Left ventricle myocardium inferior (tissue), 1 donor: ENCODE measurements at regions not wholly inside any gene's neighbourhood (a gene's known extent, or its start where the extent isn't known, plus 50 kb on each side); places are given as distances from the start of the nearest gene placed in this dataset.
"Not testable (repeated sequence)": the region's sequence is repeated elsewhere in the genome, so short reads cannot be mapped to it uniquely, and the experiment has no call there.

Source experiments
- DNase-seq: peaks from one replicate; pipeline ENCODE4 v3.0.0-alpha.2; 2020
- H3K27ac ChIP-seq: fragments of 200-600 bp; replicated peaks from 2 replicates; pipeline ENCODE4 v1.8.0; 2021
- H3K27me3 ChIP-seq: fragments of 200-600 bp; 2 replicates; pipeline ENCODE4 v1.8.0; 2021; ENCODE audit warnings: low read depth
- H3K36me3 ChIP-seq: fragments of 200-600 bp; 2 replicates; pipeline ENCODE4 v1.8.0; 2021
- H3K4me1 ChIP-seq: fragments of 200-600 bp; 2 replicates; pipeline ENCODE4 v1.8.0; 2021
- H3K4me3 ChIP-seq: fragments of 200-600 bp; 2 replicates; pipeline ENCODE4 v1.8.0; 2021; ENCODE audit warnings: mild to moderate bottlenecking, moderate library complexity
- H3K9me3 ChIP-seq: fragments of 200-600 bp; replicated peaks from 2 replicates; pipeline ENCODE4 v1.8.0; 2021
- intact Hi-C: fragments of 100-400 bp; cut with micrococcal nuclease; formaldehyde crosslinking; loops from one replicate; pipeline ENCODE4 v1.11.0; 2022
- TF ChIP-seq, protein P1 (sequence below): fragments of 200-600 bp; IDR thresholded peaks from 2 replicates; pipeline ENCODE4 v1.8.0; 2021; ENCODE audit warnings: antibody characterized with exemption, mild to moderate bottlenecking, borderline replicate concordance
- donor health status: DM: no; HTN: yes; CAD: no; lungs with severe emphysema.

DNA sequence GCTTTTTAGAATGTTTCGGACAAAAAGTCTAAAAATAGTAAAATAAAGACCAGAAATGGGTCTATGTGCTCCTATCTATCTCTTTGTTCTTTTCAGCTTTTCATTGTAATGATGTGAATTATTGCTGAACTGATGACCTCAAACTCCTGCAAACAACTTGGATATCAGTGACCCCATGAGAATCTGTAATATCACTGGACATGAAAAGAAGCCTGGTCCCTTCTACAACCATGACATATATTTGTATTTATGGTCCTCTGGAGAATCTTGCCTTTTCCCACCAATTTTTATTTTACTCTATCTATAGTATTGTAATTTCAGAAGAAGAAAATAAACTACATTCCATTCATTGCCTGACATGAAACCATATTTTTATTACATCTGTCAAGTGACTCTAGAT, 740.7 kb upstream of the CA10 start:
- no peaks in the 10 kb centered on the region for H3K27me3 ChIP-seq
- H3K9me3 ChIP-seq = no peaks in the 10 kb centered on the region
- no peak overlapping the region for H3K27ac ChIP-seq
- H3K4me3 ChIP-seq = no peak overlapping the region
- no peaks in the 10 kb centered on the region for H3K4me1 ChIP-seq
- no peak for DNase-seq
- intact Hi-C loops = no loop called here
- TF ChIP-seq, protein P1, sequence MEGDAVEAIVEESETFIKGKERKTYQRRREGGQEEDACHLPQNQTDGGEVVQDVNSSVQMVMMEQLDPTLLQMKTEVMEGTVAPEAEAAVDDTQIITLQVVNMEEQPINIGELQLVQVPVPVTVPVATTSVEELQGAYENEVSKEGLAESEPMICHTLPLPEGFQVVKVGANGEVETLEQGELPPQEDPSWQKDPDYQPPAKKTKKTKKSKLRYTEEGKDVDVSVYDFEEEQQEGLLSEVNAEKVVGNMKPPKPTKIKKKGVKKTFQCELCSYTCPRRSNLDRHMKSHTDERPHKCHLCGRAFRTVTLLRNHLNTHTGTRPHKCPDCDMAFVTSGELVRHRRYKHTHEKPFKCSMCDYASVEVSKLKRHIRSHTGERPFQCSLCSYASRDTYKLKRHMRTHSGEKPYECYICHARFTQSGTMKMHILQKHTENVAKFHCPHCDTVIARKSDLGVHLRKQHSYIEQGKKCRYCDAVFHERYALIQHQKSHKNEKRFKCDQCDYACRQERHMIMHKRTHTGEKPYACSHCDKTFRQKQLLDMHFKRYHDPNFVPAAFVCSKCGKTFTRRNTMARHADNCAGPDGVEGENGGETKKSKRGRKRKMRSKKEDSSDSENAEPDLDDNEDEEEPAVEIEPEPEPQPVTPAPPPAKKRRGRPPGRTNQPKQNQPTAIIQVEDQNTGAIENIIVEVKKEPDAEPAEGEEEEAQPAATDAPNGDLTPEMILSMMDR = no peak
- H3K36me3 ChIP-seq = no peaks in the 10 kb centered on the region

DNA sequence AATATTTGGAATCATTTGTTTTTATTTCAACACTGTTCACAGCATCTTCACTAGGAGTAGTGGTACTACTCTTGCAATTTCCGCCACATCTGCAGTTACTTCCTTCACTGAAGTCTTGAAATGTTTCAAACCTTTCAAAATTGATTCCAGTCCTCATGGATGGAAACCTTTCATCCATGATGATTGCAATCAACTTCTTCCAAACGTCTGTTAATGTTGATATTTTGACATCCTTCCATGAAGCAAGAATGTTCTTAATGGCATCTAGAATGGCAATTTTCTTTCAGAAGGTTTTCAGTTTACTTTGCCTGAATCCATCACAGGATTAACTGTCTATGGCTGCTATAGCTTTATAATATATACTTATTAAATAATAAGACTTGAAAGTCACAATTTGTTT, 736.8 kb upstream of the CA10 start:
- Histone ChIP-seq H3K36me3 (no peaks in the 10 kb centered on the region), H3K27ac (no peak overlapping the region), H3K4me1 (no peaks in the 10 kb centered on the region), H3K27me3 (no peaks in the 10 kb centered on the region), H3K9me3 (no peaks in the 10 kb centered on the region), H3K4me3 (no peak overlapping the region)
- no peak for DNase-seq
- TF ChIP-seq, protein P1 = no peak
- intact Hi-C loops = no loop called here

DNA sequence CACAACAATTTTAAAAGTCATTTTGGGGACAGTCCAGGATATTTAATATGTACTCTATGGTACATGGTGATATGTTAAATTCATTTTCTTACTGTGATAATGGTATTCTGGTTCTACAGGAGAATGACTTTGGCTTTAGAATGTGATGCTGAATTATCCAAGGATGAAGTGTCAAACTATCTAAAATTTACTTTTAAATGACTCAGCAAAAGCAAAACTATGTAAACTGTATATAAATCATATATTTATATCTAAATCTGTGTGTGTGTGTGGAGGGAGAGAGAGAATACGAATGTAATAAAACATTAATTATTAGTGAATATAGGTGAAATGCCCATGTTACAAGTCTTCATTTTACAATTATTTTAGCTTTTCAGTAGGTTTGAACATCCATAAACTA, 733.8 kb upstream of the CA10 start:
- Histone ChIP-seq H3K4me3 (no peak overlapping the region), H3K27me3 (no peaks in the 10 kb centered on the region), H3K36me3 (no peaks in the 10 kb centered on the region), H3K4me1 (no peaks in the 10 kb centered on the region), H3K9me3 (no peaks in the 10 kb centered on the region), H3K27ac (no peak overlapping the region)
- TF ChIP-seq, protein P1 = no peak
- DNase-seq = no peak
- intact Hi-C loops = no loop called here

DNA sequence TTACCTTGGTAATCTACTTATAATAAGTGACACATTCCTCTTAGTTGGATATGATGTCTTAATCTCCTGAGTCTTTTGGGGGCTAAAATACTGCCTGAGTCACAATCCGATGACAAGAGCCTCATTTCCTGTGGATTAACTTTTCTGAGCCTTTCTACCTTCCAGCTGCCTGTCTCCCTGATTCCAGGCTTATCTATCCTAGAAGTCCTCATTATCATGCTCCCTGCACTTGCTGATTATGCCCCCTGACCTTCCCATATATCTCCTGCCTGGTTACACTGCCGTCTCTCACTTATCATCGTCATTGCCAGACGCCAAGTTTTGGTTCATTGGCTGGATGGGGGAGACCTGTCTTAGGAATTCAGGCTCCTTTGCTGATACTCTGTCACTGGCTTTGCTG, 727.4 kb upstream of the CA10 start:
- Histone ChIP-seq H3K4me1 (no peaks in the 10 kb centered on the region), H3K27ac (no peak overlapping the region), H3K9me3 (no peaks in the 10 kb centered on the region), H3K4me3 (no peak overlapping the region), H3K36me3 (no peaks in the 10 kb centered on the region), H3K27me3 (peaks cover 31% of the 10 kb centered on the region)
- intact Hi-C loops = no loop called here
- DNase-seq = no peak
- TF ChIP-seq, protein P1 = no peak

DNA sequence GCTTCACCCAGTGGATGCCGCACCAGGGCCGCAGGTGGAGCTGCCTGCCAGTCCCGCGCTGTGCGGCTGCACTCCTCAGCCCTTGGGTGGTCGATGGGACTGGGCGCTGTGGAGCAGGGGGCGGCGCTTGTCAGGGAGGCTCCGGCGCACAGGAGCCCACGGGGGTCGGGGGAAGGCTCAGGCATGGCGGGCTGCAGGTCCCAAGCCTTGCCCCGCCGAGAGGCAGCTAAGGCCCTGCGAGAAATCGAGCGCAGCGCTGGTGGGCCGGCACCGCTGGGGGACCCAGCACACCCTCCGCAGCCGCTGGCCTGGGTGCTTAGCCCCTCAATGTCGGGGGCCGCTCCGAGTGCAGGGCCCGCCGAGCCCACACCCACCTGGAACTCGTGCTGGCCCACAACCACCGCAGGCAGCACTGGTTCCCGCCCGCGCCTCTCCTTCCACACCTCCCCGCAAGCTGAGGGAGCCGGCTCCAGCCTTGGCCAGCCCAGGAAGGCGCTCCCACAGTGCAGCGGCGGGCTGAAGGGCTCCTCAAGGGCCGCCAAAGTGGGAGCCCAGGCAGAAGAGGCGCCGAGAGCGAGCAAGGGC, 725.5 kb upstream of the CA10 start:
- H3K4me1 ChIP-seq, H3K27ac ChIP-seq, intact Hi-C loops, DNase-seq, H3K9me3 ChIP-seq, H3K36me3 ChIP-seq, H3K4me3 ChIP-seq: not testable (repeated sequence)
- H3K27me3 ChIP-seq = peaks cover 31% of the 10 kb centered on the region

DNA sequence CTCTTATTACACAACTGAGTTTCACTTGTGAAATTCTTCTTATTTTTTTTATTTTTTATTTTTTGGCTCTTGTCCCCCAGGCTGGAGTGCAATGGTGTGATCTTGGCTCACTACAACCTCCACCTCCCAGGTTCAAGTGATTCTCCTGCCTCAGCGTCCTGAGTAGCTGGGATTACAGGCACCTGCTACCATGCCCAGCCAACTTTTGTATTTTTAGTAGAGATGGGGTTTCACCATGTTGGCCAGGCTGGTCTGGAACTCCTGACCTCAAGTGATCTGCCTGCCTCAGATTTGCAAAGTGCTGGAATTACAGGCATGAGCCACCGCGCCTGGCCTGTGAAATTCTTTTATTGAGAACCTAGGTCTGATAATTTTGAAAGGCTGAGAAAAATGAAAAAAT, 688.3 kb upstream of the CA10 start:
- H3K4me1 ChIP-seq, H3K27me3 ChIP-seq, H3K9me3 ChIP-seq, H3K4me3 ChIP-seq, H3K27ac ChIP-seq, H3K36me3 ChIP-seq, intact Hi-C loops, DNase-seq: not testable (repeated sequence)

DNA sequence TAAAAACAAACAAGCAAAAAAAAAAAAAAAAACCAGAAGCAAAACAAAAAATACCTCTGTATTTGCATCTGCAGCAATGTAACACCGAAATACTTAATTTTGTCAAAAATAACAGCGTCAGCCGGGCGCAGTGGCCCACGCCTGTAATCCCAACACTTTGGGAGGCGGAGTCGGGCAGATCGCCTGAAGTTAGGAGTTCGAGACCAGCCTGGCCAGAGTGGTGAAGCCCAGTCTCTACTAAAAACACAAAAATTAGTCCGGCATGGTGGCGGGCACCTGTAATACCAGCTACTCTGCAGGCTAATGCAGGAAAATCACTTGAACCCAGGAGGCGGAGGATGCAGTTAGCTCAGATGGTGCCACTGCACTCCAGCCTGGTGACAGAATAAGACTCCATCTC, 683.5 kb upstream of the CA10 start:
- no peak overlapping the region for H3K27ac ChIP-seq
- DNase-seq = no peak
- intact Hi-C loops = no loop called here
- no peak overlapping the region for H3K4me3 ChIP-seq
- H3K36me3 ChIP-seq = no peaks in the 10 kb centered on the region
- H3K9me3 ChIP-seq = no peaks in the 10 kb centered on the region
- H3K27me3 ChIP-seq = no peaks in the 10 kb centered on the region
- TF ChIP-seq, protein P1 = no peak
- H3K4me1 ChIP-seq = no peaks in the 10 kb centered on the region
